ENCODE measurements at regions not wholly inside any gene's neighbourhood (a gene's known extent, or its start where the extent isn't known, plus 50 kb on each side); places are given as distances from the start of the nearest gene placed in this dataset.
"Not testable (repeated sequence)": the region's sequence is repeated elsewhere in the genome, so short reads cannot be mapped to it uniquely, and the experiment has no call there.

DNA sequence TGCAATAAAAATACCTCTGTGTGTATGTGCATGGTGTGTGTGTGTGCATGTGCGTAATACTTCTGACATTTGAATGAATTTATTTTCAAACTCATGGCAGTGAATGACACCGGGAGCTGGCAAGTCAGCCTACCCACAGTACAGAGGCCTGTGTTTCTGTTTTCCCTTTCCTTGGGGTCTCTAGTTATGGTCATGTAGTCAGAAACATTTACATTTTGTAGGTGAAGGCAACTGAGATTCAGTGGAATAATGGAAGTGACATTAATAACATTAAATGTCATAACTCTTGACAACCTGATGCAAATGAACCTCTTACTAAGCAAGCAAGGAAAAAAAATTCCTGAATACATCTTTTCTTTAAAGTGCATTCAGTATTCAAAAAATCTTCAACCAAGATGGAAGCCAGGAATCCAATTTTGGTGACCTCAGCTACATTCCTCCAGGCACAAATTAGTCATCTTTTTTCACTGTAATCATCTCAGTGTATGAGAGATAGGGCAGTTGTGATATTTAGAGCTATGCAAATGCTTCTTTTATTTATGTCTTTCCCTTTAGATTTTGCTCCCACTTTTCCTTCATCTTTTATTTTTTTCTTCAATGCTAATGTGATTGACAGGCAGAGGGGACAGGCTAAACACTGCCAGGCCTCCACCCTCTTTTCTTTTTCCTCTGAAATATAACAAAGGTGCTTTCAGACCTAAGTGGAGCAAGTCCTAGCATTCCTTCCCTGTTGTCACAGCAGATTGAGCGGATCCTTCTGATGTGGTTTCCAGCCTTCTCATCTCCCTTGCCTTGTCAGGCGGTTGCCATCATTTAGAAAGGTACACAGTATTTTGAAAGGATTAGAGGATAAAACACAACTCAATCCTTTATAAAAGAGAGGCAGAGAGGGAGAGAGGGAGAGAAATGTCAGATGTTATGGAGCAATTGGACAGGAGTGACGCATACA is 569.8 kb upstream of the ADAMTS16 start:
- DNase-seq (ENCODE audit: low read depth) = no peak

DNA sequence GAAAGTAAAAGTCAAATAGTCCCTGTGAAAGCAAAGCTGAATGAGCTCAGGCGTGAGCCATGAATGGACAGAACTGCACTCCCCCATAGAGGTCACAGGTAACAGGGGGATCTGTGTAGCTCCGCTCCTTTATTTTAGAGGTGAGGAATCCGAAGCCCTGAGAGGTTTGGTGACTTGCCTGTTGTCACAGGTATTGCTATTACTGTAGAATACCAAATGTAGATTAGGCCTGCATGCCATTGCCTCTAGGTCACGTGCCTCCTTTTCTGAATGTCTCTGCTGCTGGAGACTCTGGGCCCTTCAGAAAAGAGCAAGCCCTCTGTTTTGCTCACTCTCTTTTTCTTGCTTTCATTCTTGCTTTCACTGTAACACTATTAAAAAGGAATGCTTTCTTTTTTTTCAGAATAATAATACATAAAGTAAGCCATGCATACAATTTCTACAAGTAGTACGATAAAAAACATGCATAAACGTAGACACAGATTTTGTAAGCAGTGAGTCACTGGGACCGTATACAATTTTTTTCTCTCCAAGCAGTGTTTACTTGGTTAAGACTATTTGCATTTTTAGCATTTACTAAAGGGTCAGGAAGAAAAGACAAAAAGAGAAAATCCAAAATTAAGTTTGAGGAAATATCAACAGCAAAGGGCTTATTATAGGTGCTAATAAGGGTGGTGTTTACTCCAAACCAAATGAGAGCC is 568.7 kb upstream of the ADAMTS16 start:
- DNase-seq (ENCODE audit: low read depth) = no peak

DNA sequence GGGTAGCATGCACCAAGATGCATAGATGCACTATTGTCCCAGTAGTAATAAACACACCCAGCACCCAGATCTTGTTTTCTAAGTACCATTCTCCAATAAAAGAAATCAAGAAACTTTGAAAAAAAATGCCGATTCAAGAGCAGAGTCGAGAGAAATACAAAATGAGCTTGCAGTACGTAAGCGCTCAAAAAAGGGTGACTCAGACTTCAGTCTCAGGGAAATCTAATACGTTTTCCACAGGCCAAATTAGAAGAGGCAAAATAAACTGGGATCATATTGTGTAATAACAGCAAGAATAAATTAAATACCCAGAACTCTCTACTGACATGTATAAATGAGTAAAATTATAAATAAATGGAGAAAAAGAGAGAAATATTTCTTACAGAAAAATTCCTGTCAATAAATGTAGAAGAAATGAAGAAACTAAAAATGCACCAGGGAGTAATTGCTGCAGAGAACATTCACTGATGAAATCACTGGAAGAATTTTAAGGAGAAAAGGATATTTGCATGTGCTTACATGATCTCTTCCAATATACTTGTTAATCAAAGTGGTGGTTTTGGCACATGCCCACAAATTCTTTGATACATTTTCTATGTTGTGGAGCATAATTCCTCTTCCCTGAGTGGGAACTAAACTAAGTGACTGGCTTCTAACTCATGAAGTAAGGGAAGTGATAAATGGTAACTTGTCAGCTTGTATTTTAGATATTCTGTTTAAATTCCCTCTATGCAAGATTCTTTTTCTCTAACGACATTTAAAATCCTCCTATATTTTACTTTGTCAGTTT is 567.6 kb upstream of the ADAMTS16 start:
- DNase-seq (ENCODE audit: low read depth) = no peak

GRCh38 chr5:4575608-4576007 is 564.5 kb upstream of the ADAMTS16 start:
- DNase-seq (ENCODE audit: low read depth) = no peak

DNA sequence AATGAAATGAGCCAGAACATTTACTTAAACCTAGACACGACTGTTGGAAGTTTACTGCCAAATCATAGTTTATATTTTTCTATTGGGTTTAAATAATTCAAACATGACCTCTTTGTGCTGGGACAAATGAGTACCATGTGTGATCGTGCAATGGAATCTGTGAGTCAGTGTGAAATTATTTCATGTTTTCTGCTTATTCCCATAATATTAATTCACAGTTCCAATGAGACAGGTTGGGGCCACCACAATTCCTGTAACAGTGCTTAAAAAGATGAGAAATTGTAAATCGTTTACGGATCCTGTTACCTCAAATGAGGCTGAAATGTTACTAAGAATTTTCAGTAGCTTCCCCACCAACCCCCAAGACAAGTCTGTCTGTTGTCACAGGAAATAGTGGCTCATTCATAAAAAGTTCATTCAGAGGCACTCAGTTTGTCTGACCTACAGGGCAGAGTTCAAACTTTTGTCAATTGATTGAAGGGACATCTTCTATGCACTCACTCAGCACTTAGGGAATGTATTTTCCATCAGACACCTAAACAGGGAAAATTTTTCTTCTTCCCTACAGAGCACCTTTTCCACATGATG is 563.9 kb upstream of the ADAMTS16 start:
- no peak for DNase-seq (ENCODE audit: low read depth)

DNA sequence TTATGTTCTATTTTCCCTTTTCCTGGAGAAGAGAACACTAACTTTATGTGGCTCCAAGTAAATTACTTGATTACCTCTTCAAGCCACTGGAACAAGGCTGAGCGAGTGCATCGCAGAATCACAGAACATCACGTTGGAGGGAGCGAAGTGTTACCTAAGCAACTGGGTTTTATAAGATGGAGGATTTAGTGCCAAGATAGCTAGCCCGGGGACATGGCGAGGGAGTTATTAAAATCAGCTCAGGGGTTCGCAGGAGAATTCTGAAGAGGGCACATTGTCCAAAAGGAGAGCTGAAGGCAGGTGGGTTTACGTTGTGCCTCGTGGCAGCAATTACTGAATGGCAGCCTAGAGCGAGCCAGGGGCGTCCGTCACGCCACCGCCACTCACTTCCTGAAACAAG is 563.2 kb upstream of the ADAMTS16 start:
- DNase-seq (ENCODE audit: low read depth) = no peak

- DNase-seq (ENCODE audit: low read depth) = no peak
These were observed 560.5 kb upstream of the ADAMTS16 start for GRCh38 chr5:4579679-4580078.

- DNase-seq (ENCODE audit: low read depth) = no peak
These were observed 559.4 kb upstream of the ADAMTS16 start for GRCh38 chr5:4580772-4581171.

GRCh38 chr5:4581289-4581688 is 558.8 kb upstream of the ADAMTS16 start:
- no peak for DNase-seq (ENCODE audit: low read depth)

- no peak for DNase-seq (ENCODE audit: low read depth)
These were observed 555.1 kb upstream of the ADAMTS16 start for GRCh38 chr5:4584982-4585381.

- no peak for DNase-seq (ENCODE audit: low read depth)
These were observed 526.7 kb upstream of the ADAMTS16 start for GRCh38 chr5:4613440-4613839.

GRCh38 chr5:4614088-4614487 is 526.0 kb upstream of the ADAMTS16 start:
- DNase-seq (ENCODE audit: low read depth) = no peak

DNA sequence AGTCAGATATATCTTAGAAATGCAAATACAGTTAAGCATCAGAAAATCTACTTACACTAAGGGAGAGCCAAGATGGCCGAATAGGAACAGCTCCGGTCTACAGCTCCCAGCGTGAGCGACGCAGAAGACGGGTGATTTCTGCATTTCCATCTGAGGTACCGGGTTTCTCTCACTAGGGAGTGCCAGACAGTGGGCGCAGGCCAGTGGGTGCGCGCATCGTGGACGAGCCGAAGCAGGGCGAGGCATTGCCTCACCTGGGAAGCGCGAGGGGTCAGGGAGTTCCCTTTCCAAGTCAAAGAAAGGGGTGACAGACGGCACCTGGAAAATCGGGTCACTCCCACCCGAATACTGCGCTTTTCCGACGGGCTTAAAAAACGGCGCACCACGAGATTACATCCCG is 524.8 kb upstream of the ADAMTS16 start:
- not testable (repeated sequence) for DNase-seq (ENCODE audit: low read depth)

DNA sequence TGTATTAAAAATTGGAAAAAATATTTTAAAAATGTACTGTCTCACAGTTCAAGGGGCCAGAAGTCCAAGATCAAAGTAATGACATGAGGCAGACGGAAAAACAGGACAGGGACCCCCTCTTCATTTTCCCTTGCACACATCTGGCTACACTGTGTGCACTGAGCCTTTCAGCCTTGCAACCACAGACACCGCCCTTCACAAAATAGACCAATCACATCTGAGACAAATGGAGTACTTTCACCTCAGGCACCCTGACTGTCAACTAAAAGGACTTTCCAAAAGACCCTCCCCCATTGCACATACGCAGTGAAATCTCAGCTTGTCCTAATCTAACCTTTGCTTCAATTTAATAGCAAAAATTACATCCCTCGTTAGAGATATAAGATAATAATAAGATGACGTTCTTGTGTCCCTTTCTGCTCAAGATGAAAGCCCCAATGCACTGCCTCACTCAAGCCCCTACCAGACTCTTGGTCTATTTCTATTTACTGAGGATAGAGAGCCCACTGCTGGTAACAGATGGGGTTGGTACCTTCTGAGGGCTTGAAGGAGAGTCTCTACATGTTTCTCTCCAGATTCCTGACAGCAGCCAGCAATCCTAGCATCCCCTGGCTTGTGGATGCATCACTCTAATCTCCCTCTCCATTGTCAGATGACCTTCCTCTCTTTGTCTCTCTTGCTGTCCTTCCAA is 514.8 kb upstream of the ADAMTS16 start:
- DNase-seq (ENCODE audit: low read depth) = no peak

- DNase-seq (ENCODE audit: low read depth) = no peak
These were observed 513.0 kb upstream of the ADAMTS16 start for GRCh38 chr5:4627131-4627530.

- DNase-seq (ENCODE audit: low read depth) = no peak
These were observed 512.2 kb upstream of the ADAMTS16 start for GRCh38 chr5:4627929-4628328.

DNA sequence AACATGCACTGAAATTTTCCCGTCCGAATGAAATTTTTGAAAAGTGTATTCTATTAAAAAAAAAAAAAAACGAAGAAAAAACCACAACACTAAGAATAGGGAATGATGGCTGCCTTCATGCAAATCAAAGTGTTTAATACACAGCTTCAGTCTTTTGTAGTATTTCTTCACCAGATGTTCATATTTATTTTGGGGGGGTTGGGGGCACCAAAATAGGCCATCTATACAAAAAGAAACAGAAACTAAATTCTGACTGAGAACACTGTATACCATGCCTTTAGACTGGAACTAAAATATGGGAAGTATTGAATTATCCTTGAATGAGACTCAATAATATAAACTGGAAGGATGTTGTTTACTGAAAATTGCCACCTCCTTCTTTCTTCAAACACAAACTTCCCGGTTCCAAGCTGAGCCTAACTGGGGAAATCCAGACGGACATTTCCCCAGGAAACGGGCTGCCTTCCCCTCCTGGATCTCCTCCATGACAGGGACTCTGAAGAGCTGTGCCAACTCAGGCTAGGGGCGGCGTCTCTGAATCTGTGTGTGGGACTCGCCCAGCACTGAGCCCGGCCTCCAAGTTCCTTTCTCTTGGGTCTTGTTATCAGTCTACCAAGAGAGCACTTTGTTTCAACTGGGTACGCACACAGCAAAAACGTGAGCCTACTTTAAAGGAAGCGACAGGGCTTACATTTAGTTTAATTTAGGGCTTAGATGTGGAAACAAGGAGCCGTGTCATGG is 511.3 kb upstream of the ADAMTS16 start:
- no peak for DNase-seq (ENCODE audit: low read depth)

- no peak for DNase-seq (ENCODE audit: low read depth)
These were observed 510.1 kb upstream of the ADAMTS16 start for GRCh38 chr5:4630031-4630430.

- no peak for DNase-seq (ENCODE audit: low read depth)
These were observed 505.8 kb upstream of the ADAMTS16 start for GRCh38 chr5:4634342-4634741.

DNA sequence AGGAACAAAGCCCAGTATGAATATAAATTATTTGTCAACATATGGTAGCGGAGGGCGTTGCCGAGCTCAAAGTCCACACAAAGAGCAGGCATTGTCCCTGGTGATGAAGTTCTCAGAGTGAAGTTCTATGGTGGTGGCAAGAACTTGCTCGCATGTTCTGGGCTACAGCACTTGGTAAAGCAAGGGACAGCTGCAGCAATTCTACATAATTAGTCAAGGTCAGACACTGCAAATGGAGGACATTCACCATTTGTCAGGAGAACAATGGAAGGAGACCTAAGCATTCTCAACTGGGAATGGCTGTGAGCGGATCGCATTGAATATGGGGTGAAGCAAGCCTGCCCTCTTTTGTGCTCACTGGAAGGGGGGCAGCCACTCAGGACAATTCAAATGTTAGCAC is 503.8 kb upstream of the ADAMTS16 start:
- DNase-seq (ENCODE audit: low read depth) = no peak

DNA sequence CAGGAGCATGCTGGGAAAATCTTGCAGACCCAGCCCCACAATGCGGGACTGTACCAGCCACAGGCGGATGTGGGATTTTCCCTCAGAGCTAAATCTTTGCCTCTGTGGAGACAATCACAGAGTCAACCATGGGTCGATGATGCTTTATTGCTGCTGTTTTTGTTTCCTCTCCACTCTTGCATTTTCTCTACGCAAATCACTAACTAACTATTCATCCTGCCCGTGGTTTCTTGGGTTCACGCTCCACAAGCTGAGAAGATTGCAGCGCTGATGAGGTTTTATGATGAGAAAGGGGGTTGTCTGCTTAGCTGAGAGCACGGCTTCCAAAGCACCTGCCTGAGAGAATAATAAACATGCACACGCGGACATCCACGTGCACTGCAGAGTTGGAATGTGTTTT is 500.2 kb upstream of the ADAMTS16 start:
- DNase-seq (ENCODE audit: low read depth) = no peak
